Kidney capillary endothelial cell (primary cell): ENCODE measurements at regions not wholly inside any gene's neighbourhood (a gene's known extent, or its start where the extent isn't known, plus 50 kb on each side); places are given as distances from the start of the nearest gene placed in this dataset.

Source experiments
- DNase-seq: peaks from one replicate; pipeline ENCODE4 v3.0.0-alpha.2; 2018; ENCODE audit warnings: low spot score

DNA sequence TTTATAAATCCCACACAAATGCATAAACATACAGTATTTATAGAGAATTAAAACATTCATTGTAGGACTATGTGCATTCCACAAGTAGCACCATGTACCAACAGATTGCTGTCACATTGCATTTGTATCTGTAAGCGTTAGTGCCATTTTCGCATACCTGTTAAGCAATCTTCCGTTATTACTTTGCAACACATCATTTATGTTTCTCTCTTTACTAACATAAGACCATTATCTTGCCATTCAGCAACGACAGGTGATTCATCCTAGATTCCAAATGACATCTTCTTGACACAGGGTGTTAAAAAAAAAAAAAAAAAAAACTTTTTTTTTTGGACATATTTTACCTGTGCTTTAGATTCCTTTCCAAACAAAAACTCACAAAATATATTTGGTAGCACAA lies 511.8 kb downstream of the ELAVL2 start:
- DNase-seq = no peak

DNA sequence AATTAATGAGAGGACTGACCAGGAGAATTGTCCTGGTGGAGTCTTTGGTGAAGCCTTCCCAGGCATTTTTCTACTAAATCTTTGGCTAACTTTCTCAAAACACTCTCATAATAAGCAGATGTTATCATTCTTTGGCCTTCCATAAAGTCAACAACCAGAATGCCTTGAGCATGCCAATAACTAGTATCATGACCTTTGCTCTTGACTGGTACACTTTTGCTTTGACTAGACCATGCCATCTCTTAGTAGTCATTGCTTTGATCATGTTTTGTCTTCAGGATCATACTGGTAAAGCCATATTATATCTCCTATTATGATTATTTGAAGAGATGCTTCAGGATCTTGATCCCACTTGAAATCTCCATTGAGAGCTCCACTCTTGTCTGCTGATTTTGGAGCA lies 506.9 kb downstream of the ELAVL2 start:
- DNase-seq = no peak

DNA sequence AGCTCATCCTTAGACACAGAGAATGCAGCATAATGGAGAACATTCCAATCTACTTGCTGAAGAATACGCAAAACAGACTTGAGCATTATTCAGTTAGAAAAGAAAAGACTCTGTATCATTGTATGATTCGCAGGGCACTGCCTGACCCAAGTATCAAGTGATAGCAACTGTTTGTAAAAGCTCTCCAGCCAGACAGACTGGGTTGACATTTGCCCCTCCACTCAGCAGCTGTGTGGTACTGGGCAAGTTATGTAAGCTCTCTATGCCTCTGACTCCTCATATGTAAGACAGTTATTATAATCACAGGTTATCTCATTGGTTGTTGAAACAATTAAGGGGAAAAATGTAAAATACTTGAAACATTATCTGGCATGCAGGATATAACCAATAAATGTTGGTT lies 505.0 kb downstream of the ELAVL2 start:
- DNase-seq = no peak

DNA sequence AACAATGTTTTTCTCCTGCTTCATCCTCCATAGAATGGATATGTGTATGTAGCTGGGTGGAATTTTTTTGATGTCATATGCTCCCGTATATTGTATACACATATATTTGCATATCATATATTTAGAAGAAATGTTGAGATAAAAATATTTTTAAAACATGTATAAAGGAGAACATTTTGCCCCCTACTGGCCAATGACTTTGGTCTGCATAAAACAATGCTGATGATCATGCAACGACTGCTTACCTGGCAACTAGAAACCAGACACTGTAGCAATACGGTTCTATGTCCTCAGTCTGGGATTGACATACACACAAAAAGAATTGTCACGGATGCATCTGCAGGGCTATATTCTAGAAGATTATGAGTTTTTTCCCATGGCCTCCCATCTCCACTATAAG lies 503.6 kb downstream of the ELAVL2 start:
- DNase-seq = no peak

DNA sequence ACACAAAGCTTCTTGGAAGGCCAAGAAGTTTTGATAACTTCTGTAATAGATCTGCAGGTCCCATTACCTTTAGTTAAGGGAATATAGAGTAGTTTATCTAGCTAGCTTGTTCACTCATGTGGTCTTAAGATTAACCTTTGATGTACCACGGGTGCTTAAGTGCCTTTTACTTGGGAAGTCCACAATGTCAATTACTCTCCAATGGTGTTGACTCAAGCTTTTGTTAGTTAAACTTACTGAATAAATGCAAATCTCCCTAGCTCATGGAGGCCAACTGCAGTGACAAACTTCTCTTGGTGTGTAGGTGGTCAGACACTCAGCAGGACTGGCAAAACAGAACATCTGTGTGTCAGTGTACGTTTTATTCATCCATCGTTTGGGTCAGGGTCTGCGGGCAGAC lies 501.5 kb downstream of the ELAVL2 start:
- DNase-seq = no peak

DNA sequence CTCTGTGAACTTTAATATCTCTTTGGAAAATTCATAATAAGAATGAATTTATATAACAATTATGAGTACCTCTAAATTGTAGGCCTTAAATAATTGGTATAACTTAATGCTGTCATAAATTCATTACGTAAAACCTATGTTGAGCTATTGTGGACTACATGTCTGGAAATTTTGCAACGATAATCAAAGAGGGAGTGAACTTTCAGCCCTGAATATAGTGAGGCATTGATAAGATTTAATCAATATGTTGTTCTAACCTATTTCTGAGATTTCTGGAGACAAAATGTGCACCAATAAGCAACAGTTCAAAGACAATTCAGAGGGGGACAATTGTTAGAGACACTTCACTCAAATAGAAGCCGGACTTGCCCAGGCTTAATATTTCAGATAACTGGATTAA lies 499.4 kb downstream of the ELAVL2 start:
- DNase-seq = no peak

DNA sequence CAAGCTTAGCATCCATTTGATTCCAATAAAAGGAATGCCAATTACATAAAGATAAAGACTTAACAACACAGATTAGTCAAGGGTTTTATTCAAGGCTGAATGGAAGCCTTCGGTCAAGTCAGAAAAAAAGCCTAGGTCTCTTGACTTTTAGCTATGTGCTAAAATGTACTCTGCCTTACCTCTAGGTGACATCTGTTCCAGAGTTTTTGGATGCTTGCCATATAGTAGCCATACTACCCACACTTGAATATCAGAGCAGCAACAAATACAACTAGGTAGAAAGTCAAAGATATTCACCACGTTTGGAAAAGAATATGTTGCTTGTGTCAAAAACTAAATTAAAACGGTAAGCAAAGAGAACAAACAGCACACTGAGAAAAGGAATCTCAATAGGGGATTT lies 484.7 kb downstream of the ELAVL2 start:
- no peak for DNase-seq

DNA sequence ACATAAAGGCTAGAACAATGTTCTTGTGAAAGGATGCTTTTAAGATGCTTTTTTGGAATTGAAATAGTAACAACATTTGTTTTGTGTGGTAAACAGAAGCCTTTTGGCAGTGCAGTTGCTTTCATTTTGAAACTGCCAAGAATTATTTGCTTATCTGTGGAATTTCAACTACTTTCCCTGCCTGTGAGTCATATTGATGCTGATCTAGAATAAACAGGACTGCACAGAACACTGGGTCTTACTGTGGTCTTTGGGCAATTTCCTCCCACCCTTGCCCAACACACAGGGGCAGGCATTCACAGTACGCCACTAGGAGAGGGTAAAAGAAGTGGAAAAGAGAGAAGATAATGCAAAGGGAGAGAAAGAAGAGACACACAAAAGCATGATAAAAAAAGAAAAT lies 483.7 kb downstream of the ELAVL2 start:
- DNase-seq = no peak

DNA sequence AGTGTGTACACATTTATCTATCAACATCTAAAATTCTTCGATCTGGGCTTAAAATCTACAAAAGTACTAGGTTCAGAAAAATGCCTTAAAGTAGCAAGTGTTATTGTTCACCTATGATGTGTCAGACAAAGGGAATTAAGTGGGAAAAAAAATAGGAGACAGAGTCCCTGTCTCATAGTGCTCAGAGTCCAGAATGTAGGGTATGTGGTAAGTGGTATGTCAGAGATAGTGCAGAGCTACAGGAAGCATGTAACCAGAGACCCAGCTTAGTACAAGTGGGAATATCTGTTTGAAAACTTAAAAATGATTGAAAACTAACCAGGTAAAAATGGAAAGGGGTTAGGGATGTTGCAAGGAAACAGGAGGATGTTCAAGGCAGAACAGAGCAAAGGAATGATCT lies 482.8 kb downstream of the ELAVL2 start:
- DNase-seq = no peak

DNA sequence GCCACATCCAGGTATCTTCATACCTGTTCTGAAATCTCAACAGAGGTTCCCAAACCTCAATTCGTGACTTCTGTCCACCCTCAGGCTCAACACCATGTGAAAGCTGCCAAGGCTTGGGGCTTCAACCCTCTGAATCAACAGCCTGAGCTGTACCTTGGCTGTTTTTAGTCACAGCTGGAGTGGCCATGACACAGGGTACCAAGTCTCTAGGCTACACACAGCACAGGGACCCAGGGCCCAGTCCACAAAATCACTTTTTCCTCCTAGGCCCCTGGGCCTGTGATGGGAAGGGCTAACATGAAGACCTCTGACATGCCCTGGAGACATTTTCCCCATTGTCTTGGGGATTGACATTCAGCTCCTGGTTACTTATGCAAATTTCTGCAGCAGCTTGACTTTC lies 464.9 kb downstream of the ELAVL2 start:
- DNase-seq = no peak

DNA sequence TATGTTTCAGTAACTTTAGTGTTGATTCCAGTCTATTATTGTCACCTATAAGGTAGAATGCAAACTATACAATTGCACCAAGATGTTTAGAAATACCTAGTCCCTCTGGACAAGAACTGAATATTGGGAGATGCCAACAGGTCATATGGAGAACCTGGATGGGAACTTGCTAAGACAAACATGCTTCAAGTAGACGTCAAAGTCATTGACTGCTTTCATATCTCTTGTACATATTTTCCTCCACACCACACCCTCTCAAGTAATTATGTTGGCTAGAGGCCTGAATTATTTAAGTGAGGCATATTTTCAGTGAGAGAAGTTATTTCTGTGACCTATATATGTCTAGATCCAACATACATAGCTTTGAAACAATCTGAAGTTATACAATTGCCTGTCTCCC lies 453.3 kb downstream of the ELAVL2 start:
- no peak for DNase-seq

DNA sequence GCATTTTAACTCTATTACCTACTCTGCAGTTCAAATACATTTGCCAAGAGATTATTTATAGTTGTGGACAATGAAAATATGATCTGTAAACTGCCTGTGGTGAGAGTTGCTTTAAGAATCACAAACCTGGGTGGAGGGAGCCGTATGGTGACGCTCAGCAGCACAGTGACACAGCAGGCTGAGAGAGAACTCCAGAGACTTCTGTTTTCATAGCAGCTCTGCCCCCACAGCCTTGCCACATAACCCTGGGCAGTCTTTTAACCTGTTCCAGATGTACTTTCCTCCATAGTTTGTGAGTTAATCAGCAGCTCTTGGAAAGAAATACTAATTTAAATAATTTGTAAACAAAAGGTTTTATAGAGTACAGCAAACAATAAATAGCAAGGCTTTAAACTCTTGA lies 450.5 kb downstream of the ELAVL2 start:
- no peak for DNase-seq

DNA sequence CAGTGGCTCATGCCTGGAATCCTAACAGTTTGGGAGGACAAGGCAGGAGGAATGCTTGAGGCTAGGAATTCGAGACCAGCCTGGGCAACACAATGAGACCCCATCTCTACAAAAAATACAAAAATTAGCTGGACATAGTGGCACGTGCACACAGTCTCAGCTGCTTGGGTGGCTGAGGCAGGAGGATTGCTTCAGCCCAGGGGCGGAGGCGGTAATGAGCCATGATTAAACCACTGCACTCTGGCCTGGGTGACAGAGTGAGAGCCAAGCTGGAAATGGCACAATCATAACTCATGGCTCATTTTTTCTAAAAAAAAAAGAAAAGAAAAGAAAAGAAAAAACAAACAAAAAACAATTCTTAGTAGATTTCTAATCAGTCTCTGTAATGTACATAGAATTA lies 446.2 kb downstream of the ELAVL2 start:
- no peak for DNase-seq

DNA sequence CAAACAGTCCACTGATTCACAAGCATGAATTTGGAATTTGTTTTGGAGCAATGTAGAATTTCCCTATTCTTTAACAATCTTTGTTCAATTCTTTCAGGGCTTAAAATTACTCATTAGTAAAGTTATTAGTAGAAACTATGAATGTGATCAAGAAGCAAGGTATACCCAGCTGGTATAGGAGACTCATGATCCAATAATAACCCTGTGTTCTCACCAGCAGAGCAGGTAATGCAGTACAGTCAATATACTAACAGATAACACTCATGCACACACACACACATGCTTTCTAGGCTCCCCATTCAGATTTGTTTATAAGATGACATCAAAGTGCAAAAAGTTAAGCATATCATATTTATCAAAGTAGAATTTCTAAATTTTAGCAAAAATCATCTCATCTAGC lies 445.2 kb downstream of the ELAVL2 start:
- no peak for DNase-seq

DNA sequence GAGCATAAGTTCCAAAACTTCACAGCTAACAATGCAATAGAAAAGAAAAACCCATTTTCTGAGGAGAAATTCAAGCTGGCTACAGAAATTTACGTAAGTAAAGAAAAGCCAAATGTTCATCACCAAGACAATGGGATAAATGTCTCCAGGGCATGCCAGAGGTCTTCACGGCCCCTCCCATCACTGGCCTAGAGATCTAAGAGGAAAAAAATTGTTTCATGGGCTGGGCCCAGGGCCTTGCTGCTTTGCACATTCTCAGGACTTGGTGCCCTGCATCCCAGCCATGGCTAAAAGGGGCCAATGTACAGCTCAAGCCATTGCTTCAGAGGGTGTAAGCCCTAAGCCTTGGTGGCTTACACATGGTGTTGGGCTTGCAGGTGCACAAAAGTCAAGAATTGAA lies 443.6 kb downstream of the ELAVL2 start:
- no peak for DNase-seq

DNA sequence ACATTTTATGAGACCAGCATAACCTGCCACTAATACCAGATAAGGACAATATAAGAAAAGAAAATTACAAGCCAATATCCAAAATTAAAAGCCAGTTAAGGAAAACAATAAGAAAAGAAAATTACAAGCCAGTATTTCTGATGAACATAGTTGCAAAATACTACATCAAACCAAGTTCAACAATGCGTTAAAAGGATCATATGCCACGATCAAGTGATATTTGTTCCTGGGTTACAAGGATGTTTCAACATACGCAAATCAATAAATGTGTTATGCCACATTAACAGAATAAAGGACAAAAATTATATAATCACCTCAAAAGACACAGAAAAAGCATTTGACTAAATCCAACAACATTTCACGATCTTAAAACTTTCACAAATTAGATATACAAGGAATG lies 431.9 kb downstream of the ELAVL2 start:
- no peak for DNase-seq

DNA sequence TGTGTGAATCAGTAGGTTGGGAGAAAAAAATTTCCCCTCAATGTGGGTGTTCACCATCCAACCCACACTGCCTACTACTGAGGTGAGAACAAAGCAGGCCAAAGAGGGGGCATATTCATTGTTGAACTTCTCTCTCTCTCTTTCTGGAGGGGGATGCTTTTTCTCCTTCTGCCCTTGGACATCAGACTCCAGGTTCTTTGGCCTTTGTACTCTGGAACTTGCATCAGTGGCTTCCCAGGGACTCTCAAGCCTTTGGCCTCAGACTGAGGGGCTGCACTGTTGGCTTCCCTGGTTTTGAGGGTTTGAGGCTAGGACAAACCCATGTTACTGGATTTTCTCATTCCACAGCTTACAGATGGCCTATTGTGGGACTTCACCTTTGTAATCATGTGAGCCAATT lies 417.2 kb downstream of the ELAVL2 start:
- DNase-seq = no peak

DNA sequence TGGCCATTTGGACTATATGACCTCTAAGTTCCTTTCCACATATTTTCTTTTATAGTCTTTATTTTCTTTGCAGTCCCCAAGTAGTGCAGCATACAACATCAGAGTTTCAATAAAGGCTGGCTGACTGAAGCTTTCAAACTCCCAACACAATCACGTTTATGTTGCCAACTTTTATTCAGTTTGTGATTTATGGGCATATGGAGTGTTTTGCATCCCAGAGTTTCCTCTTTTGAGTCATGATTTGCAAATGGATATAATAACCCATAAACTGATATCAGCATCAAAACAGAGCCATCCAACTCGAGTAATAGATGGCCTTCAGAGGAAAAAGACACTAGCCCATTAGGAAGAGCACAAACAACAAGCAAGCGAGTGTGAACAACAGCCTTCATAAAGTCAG lies 414.0 kb downstream of the ELAVL2 start:
- DNase-seq = no peak

DNA sequence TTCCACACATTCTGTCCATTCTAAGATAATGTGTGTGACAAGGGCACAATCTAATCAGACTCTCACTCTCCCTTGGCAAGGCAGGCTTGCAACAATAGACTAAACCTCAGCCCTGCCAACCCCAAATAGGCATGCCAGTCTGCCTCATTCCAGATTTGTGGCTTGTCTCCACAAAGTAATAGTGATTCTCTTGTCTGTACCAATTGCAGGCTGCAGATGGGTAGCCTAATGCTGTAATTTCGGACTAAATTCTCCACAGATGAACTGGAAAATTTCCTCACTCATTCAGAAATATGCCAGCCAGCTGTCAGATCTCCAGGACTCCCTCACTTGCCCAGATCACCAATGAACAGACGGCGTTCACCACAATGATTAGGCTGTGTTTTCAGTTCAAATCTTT lies 413.6 kb downstream of the ELAVL2 start:
- no peak for DNase-seq

DNA sequence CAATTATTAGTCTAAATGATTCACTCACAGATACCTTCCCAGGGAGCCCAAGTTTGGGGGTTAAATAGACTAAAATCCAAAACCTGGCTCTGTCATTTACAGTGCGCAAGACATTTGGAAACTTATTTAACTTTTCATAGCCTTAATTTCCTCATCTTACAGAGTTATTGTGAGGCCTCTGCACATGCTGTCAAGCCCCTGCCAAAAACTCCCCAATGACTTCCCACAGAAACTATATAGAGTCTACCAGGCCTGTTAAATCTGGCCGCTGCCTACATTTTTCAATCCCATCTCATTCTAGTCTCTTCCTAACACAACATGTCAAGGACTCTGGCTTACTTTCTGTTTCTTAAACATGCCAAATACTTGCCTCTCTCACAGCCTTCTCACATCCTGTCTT lies 412.5 kb downstream of the ELAVL2 start:
- no peak for DNase-seq

DNA sequence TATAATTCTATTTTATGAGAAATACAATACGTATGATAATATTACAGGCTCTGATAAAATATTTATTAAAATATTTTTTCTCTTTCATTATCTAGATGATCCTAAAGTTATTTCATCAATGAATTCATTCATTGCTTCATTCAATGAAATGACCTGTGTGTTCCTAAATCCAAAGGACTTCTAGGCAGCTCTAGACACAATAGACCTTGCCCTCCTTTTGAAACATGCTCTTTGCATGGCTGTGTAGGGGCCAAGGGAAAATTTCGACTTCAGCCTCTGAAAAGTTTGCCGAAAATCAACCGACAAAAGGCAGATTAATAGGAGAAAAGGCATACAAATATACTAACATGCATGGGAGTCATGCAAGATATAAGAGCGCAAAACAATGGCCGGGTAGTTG lies 402.0 kb downstream of the ELAVL2 start:
- no peak for DNase-seq

DNA sequence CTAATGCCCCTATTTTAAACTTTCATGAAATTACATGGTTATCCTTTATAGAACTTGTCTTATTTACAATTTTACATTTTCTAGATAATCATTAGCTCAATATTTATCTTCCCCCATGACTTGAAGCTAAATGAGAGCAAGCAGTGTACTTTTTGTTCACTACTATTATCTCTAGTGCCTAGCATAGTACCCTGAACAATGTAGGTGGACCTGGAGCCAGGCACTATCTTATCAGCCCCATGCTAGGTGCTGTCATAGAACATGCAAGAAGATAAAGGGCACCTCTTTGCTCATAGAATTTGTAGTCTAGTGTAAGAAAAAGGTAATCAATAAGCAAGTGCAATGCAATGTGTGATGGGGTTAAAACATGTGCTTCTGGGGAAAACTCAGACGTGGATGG lies 399.9 kb downstream of the ELAVL2 start:
- DNase-seq = no peak

DNA sequence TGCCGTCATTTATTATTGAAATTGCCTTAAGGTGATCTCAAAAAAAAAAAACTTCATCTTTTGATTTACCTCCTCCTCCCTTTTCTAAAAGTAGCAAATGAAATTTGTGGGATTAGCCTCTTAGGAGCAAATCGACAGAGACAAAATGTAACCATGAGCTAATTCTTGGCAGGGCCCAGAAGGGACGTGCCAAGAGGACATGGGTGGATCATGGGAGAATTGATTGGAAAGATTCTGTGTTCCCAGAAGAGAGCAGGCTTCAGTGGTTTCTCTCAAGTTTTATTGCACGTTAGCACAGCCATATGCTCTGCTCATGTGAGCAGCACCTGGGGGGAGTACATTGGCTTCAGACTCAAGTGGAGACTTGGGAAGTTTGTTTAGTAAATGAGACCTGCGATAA lies 394.6 kb downstream of the ELAVL2 start:
- DNase-seq = no peak

DNA sequence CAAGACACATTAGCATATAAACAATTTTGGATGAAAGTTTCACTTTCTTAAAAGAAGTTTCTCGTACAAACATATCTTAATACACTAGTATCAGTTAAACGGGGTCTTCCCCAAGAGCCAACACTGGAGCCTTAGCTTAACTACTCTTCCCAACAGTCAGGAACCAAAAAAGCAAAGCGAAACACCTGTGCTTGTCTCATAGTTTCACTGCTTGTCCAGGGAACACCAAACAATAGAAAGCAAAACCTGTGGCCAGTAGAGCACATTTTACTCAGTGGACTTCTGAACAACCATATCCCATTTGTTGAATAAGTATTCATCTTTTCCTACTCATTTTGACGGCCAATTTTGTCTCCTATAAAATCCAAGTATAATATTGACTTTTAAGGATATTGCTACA lies 391.4 kb downstream of the ELAVL2 start:
- no peak for DNase-seq

DNA sequence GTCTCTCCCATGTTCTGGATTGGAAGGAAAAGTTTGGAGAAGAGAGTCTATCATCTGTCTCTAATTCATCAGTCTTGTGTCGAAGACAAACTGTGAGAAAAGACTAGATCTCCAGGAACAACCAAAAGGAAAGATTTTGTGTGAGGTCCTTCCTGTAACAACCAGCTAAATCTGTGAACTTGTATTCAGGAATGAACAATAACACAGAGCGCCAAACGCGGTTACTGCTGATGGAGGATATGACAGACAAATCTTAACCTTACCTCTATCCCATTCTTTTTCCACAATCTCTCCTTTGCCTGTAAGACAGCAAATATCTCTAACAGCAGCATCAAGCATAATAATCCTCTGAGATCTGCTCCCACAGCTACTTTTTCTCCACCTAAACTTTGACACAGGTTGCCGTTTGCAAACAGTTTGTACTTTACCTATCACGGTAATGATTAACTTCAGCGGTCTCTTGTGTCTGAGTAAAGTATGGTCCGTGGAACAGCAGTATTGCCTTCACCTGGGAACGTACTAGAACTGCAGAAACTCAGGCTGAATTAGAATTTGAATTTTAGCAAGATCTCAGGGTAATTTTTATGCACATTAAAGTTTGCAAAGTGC lies 387.6 kb downstream of the ELAVL2 start:
- DNase-seq = no peak
